ENCODE measurements at regions not wholly inside any gene's neighbourhood (a gene's known extent, or its start where the extent isn't known, plus 50 kb on each side); places are given as distances from the start of the nearest gene placed in this dataset.
"Not testable (repeated sequence)": the region's sequence is repeated elsewhere in the genome, so short reads cannot be mapped to it uniquely, and the experiment has no call there.

GRCh38 chr10:47646686-47647273 lies 116.6 kb downstream of the SYT15B start:
- H3K27ac ChIP-seq (ENCODE audit: low read depth, low read length); H3K9ac ChIP-seq (ENCODE audit: low read depth in 1 of 2, low read length in 2 of 2); H3K4me1 ChIP-seq (ENCODE audit: control insufficient read depth in 1 of 2, insufficient read depth in 2 of 2, low read length in 2 of 2); H3K9me3 ChIP-seq (ENCODE audit: control insufficient read depth in 1 of 2, low read length in 2 of 2); H3K27me3 ChIP-seq (ENCODE audit: control insufficient read depth in 1 of 2, insufficient read depth in 2 of 2, low read length in 2 of 2); H3K4me3 ChIP-seq (ENCODE audit: low read depth in 1 of 2, low read length in 2 of 2); H3K36me3 ChIP-seq (ENCODE audit: control insufficient read depth in 1 of 2, insufficient read depth in 2 of 2, low read length in 2 of 2): not testable (repeated sequence)

DNA sequence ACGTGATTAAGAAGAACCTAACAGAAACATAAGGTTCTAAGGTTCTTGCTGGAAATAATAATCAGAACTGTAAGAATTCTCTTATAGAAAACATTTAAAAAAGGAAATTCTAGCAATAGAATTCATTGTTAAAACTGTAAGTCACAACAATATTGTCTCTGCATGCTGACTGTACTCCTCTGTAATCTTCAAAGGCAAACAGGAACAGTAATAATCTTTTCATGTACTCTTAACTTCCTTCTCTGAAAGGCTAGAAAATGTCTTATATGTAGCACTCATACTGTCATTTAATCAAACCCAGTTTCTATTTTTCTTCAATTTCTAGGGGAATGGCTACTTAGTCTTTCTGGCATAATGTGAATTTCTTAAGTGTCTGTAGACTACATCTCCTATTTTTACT lies 103.5 kb upstream of the AGAP9 start:
- H3K36me3 ChIP-seq (ENCODE audit: control insufficient read depth in 1 of 2, insufficient read depth in 2 of 2, low read length in 2 of 2); H3K9ac ChIP-seq (ENCODE audit: low read depth in 1 of 2, low read length in 2 of 2); H3K27ac ChIP-seq (ENCODE audit: low read depth, low read length); H3K9me3 ChIP-seq (ENCODE audit: control insufficient read depth in 1 of 2, low read length in 2 of 2); H3K4me1 ChIP-seq (ENCODE audit: control insufficient read depth in 1 of 2, insufficient read depth in 2 of 2, low read length in 2 of 2); H3K27me3 ChIP-seq (ENCODE audit: control insufficient read depth in 1 of 2, insufficient read depth in 2 of 2, low read length in 2 of 2); H3K4me3 ChIP-seq (ENCODE audit: low read depth in 1 of 2, low read length in 2 of 2): not testable (repeated sequence)

DNA sequence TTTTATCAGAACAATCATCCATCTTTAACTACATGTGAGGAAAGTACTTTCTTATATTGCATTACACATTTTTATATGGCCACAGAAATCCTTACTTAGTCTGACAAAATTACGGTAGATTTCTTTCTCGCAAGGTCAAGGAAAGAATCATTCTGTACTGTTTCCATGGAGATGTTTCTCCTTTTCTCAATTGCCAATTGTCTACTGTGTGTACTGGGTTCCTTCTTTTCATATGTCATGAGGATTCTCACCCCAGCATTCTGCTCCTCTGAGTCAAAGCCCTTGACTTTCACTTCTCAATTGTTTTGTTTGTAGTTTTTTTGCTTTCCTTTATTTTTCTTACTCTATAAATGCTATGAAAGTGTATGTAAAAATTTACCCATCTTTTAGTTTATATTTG lies 99.3 kb upstream of the AGAP9 start:
- H3K9me3 ChIP-seq (ENCODE audit: control insufficient read depth in 1 of 2, low read length in 2 of 2); H3K4me1 ChIP-seq (ENCODE audit: control insufficient read depth in 1 of 2, insufficient read depth in 2 of 2, low read length in 2 of 2); H3K27ac ChIP-seq (ENCODE audit: low read depth, low read length); H3K9ac ChIP-seq (ENCODE audit: low read depth in 1 of 2, low read length in 2 of 2); H3K27me3 ChIP-seq (ENCODE audit: control insufficient read depth in 1 of 2, insufficient read depth in 2 of 2, low read length in 2 of 2); H3K4me3 ChIP-seq (ENCODE audit: low read depth in 1 of 2, low read length in 2 of 2); H3K36me3 ChIP-seq (ENCODE audit: control insufficient read depth in 1 of 2, insufficient read depth in 2 of 2, low read length in 2 of 2): not testable (repeated sequence)

GRCh38 chr10:47619300-47620012 lies 96.0 kb upstream of the AGAP9 start:
- not testable (repeated sequence) for H3K36me3 ChIP-seq (ENCODE audit: control insufficient read depth in 1 of 2, insufficient read depth in 2 of 2, low read length in 2 of 2); H3K27me3 ChIP-seq (ENCODE audit: control insufficient read depth in 1 of 2, insufficient read depth in 2 of 2, low read length in 2 of 2); H3K9ac ChIP-seq (ENCODE audit: low read depth in 1 of 2, low read length in 2 of 2); H3K4me1 ChIP-seq (ENCODE audit: control insufficient read depth in 1 of 2, insufficient read depth in 2 of 2, low read length in 2 of 2); H3K9me3 ChIP-seq (ENCODE audit: control insufficient read depth in 1 of 2, low read length in 2 of 2); H3K4me3 ChIP-seq (ENCODE audit: low read depth in 1 of 2, low read length in 2 of 2); H3K27ac ChIP-seq (ENCODE audit: low read depth, low read length)

- not testable (repeated sequence) for H3K4me1 ChIP-seq (ENCODE audit: control insufficient read depth in 1 of 2, insufficient read depth in 2 of 2, low read length in 2 of 2); H3K27ac ChIP-seq (ENCODE audit: low read depth, low read length); H3K27me3 ChIP-seq (ENCODE audit: control insufficient read depth in 1 of 2, insufficient read depth in 2 of 2, low read length in 2 of 2); H3K4me3 ChIP-seq (ENCODE audit: low read depth in 1 of 2, low read length in 2 of 2); H3K9me3 ChIP-seq (ENCODE audit: control insufficient read depth in 1 of 2, low read length in 2 of 2); H3K9ac ChIP-seq (ENCODE audit: low read depth in 1 of 2, low read length in 2 of 2); H3K36me3 ChIP-seq (ENCODE audit: control insufficient read depth in 1 of 2, insufficient read depth in 2 of 2, low read length in 2 of 2)
These were observed 85.9 kb upstream of the AGAP9 start for GRCh38 chr10:47609311-47609710.

GRCh38 chr10:47605791-47606773 lies 82.6 kb upstream of the AGAP9 start:
- not testable (repeated sequence) for H3K27ac ChIP-seq (ENCODE audit: low read depth, low read length); H3K9ac ChIP-seq (ENCODE audit: low read depth in 1 of 2, low read length in 2 of 2); H3K4me3 ChIP-seq (ENCODE audit: low read depth in 1 of 2, low read length in 2 of 2); H3K4me1 ChIP-seq (ENCODE audit: control insufficient read depth in 1 of 2, insufficient read depth in 2 of 2, low read length in 2 of 2); H3K9me3 ChIP-seq (ENCODE audit: control insufficient read depth in 1 of 2, low read length in 2 of 2); H3K36me3 ChIP-seq (ENCODE audit: control insufficient read depth in 1 of 2, insufficient read depth in 2 of 2, low read length in 2 of 2); H3K27me3 ChIP-seq (ENCODE audit: control insufficient read depth in 1 of 2, insufficient read depth in 2 of 2, low read length in 2 of 2)

DNA sequence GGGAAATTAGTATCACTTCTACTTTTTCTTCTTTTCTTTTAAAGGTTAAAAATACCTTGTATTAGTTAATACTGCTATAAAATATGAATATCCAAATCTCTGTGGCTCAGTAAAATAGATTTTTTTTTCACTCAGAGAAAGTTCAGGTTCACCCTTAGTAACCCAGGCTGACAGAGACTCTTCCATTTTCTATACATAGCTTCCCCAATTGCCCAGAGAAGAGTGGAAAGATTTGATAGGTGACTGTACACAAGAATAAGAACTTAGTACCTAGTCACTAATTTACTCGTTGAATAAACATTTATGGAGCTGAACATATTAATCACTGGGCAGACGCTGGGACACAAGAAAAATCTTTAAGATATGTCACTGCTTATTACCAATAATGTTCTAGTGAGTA lies 77.2 kb upstream of the AGAP9 start:
- H3K27ac ChIP-seq (ENCODE audit: low read depth, low read length); H3K36me3 ChIP-seq (ENCODE audit: control insufficient read depth in 1 of 2, insufficient read depth in 2 of 2, low read length in 2 of 2); H3K27me3 ChIP-seq (ENCODE audit: control insufficient read depth in 1 of 2, insufficient read depth in 2 of 2, low read length in 2 of 2); H3K4me3 ChIP-seq (ENCODE audit: low read depth in 1 of 2, low read length in 2 of 2); H3K4me1 ChIP-seq (ENCODE audit: control insufficient read depth in 1 of 2, insufficient read depth in 2 of 2, low read length in 2 of 2); H3K9me3 ChIP-seq (ENCODE audit: control insufficient read depth in 1 of 2, low read length in 2 of 2); H3K9ac ChIP-seq (ENCODE audit: low read depth in 1 of 2, low read length in 2 of 2): not testable (repeated sequence)

DNA sequence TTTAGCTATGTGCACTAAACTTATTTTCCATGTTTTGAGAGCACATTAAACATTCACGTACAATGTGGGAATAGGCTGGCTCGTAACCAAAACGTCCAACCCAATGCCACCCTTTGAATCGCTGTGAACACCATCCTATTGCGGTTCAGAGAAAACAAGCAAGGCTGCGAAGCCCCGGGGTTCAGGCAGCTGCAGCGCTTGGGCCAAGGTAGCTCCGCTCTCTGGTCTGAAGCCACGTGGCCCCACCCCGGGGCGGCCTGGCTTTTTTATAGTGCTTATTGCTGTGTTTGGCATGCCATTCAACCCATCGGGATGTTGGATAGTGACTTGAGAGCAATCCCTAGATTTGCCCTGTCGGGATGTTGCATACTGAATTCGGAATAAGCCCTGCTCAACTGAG lies 76.7 kb upstream of the AGAP9 start:
- not testable (repeated sequence) for H3K4me3 ChIP-seq (ENCODE audit: low read depth in 1 of 2, low read length in 2 of 2); H3K4me1 ChIP-seq (ENCODE audit: control insufficient read depth in 1 of 2, insufficient read depth in 2 of 2, low read length in 2 of 2); H3K36me3 ChIP-seq (ENCODE audit: control insufficient read depth in 1 of 2, insufficient read depth in 2 of 2, low read length in 2 of 2); H3K27me3 ChIP-seq (ENCODE audit: control insufficient read depth in 1 of 2, insufficient read depth in 2 of 2, low read length in 2 of 2); H3K9me3 ChIP-seq (ENCODE audit: control insufficient read depth in 1 of 2, low read length in 2 of 2); H3K27ac ChIP-seq (ENCODE audit: low read depth, low read length); H3K9ac ChIP-seq (ENCODE audit: low read depth in 1 of 2, low read length in 2 of 2)

DNA sequence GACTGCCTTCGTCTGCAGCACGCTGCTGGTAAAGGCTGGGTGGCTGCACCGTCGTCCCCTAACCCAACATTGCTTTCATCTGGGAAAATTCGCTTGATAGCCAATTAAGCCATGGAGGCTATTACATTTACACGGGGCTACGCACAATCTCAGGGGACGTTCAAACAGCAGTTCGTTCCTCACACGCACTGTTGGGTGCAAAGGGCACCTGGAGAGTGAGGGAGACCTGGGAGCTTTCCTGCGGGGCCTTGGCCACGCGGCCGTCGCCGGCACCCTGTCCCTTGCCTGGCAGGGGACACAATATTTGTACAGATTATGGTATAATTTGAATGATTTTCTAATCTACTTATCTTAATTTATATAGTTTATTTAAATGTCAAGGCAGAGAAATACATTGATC lies 76.2 kb upstream of the AGAP9 start:
- H3K9me3 ChIP-seq (ENCODE audit: control insufficient read depth in 1 of 2, low read length in 2 of 2); H3K36me3 ChIP-seq (ENCODE audit: control insufficient read depth in 1 of 2, insufficient read depth in 2 of 2, low read length in 2 of 2); H3K9ac ChIP-seq (ENCODE audit: low read depth in 1 of 2, low read length in 2 of 2); H3K27ac ChIP-seq (ENCODE audit: low read depth, low read length); H3K27me3 ChIP-seq (ENCODE audit: control insufficient read depth in 1 of 2, insufficient read depth in 2 of 2, low read length in 2 of 2); H3K4me1 ChIP-seq (ENCODE audit: control insufficient read depth in 1 of 2, insufficient read depth in 2 of 2, low read length in 2 of 2); H3K4me3 ChIP-seq (ENCODE audit: low read depth in 1 of 2, low read length in 2 of 2): not testable (repeated sequence)

- not testable (repeated sequence) for H3K4me3 ChIP-seq (ENCODE audit: low read depth in 1 of 2, low read length in 2 of 2); H3K36me3 ChIP-seq (ENCODE audit: control insufficient read depth in 1 of 2, insufficient read depth in 2 of 2, low read length in 2 of 2); H3K9ac ChIP-seq (ENCODE audit: low read depth in 1 of 2, low read length in 2 of 2); H3K27me3 ChIP-seq (ENCODE audit: control insufficient read depth in 1 of 2, insufficient read depth in 2 of 2, low read length in 2 of 2); H3K4me1 ChIP-seq (ENCODE audit: control insufficient read depth in 1 of 2, insufficient read depth in 2 of 2, low read length in 2 of 2); H3K9me3 ChIP-seq (ENCODE audit: control insufficient read depth in 1 of 2, low read length in 2 of 2); H3K27ac ChIP-seq (ENCODE audit: low read depth, low read length)
These were observed 70.4 kb upstream of the AGAP9 start for GRCh38 chr10:47593805-47594204.
